Left ventricle myocardium inferior (tissue), 1 donor: ENCODE measurements at regions not wholly inside any gene's neighbourhood (a gene's known extent, or its start where the extent isn't known, plus 50 kb on each side); places are given as distances from the start of the nearest gene placed in this dataset.

ENCODE experiments used
- DNase-seq: peaks from one replicate; pipeline ENCODE4 v3.0.0-alpha.2; 2020
- H3K27ac ChIP-seq: fragments of 200-600 bp; replicated peaks from 2 replicates; pipeline ENCODE4 v1.8.0; 2021
- H3K27me3 ChIP-seq: fragments of 200-600 bp; 2 replicates; pipeline ENCODE4 v1.8.0; 2021; ENCODE audit warnings: low read depth
- H3K36me3 ChIP-seq: fragments of 200-600 bp; 2 replicates; pipeline ENCODE4 v1.8.0; 2021
- H3K4me1 ChIP-seq: fragments of 200-600 bp; 2 replicates; pipeline ENCODE4 v1.8.0; 2021
- H3K4me3 ChIP-seq: fragments of 200-600 bp; 2 replicates; pipeline ENCODE4 v1.8.0; 2021; ENCODE audit warnings: mild to moderate bottlenecking, moderate library complexity
- H3K9me3 ChIP-seq: fragments of 200-600 bp; replicated peaks from 2 replicates; pipeline ENCODE4 v1.8.0; 2021
- intact Hi-C: fragments of 100-400 bp; cut with micrococcal nuclease; formaldehyde crosslinking; loops from one replicate; pipeline ENCODE4 v1.11.0; 2022
- TF ChIP-seq, protein P1 (sequence below): fragments of 200-600 bp; IDR thresholded peaks from 2 replicates; pipeline ENCODE4 v1.8.0; 2021; ENCODE audit warnings: antibody characterized with exemption, mild to moderate bottlenecking, borderline replicate concordance
- donor health status: DM: no; HTN: yes; CAD: no; lungs with severe emphysema.

DNA sequence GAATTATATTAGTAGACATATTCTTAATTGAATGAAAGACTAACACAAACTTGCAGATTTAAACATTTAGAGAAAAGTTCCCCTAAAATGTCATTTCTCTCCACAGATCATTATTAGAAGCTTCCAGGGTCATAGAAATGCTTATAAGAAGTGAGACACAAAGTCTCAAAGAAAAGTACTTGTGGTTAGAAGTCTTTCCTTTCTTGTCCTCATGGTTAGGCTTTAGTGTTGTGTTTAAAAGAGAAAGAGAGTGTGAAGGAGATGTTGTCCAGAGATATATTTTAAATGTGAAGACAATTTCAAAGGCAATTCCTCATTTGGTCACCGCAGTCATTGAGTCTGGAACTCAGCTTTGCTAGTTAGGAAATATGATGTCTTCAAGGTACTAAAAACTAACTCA, 230.4 kb upstream of the ARPP21 start:
- H3K27ac ChIP-seq = no peak overlapping the region
- no peaks in the 10 kb centered on the region for H3K36me3 ChIP-seq
- TF ChIP-seq, protein P1, sequence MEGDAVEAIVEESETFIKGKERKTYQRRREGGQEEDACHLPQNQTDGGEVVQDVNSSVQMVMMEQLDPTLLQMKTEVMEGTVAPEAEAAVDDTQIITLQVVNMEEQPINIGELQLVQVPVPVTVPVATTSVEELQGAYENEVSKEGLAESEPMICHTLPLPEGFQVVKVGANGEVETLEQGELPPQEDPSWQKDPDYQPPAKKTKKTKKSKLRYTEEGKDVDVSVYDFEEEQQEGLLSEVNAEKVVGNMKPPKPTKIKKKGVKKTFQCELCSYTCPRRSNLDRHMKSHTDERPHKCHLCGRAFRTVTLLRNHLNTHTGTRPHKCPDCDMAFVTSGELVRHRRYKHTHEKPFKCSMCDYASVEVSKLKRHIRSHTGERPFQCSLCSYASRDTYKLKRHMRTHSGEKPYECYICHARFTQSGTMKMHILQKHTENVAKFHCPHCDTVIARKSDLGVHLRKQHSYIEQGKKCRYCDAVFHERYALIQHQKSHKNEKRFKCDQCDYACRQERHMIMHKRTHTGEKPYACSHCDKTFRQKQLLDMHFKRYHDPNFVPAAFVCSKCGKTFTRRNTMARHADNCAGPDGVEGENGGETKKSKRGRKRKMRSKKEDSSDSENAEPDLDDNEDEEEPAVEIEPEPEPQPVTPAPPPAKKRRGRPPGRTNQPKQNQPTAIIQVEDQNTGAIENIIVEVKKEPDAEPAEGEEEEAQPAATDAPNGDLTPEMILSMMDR = no peak
- H3K9me3 ChIP-seq = no peaks in the 10 kb centered on the region
- H3K27me3 ChIP-seq = no peaks in the 10 kb centered on the region
- no peak for DNase-seq
- intact Hi-C loops = no loop called here
- H3K4me3 ChIP-seq = no peak overlapping the region
- no peaks in the 10 kb centered on the region for H3K4me1 ChIP-seq

DNA sequence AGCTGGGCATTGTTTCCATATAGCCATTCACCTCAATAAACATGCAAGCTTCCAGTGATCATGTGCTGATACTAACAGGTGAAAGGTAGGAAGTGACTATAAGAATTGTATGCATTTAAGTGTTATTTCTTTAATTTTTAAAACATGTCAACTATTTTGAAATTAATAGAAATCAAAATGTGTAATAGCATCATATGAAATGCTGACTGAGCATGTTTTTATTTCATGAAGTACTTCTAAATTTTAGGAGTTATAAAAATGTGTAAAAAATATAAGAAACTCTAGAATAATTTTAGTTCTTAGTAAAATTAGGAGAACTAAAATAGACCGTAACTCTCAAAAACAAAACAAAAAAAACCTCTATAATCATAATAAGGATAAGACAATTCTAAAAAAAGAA, 229.3 kb upstream of the ARPP21 start:
- Histone ChIP-seq H3K9me3 (no peaks in the 10 kb centered on the region), H3K27me3 (no peaks in the 10 kb centered on the region), H3K36me3 (no peaks in the 10 kb centered on the region), H3K27ac (no peak overlapping the region), H3K4me1 (no peaks in the 10 kb centered on the region), H3K4me3 (no peak overlapping the region)
- intact Hi-C loops = no loop called here
- no peak for DNase-seq
- TF ChIP-seq, protein P1 = no peak

DNA sequence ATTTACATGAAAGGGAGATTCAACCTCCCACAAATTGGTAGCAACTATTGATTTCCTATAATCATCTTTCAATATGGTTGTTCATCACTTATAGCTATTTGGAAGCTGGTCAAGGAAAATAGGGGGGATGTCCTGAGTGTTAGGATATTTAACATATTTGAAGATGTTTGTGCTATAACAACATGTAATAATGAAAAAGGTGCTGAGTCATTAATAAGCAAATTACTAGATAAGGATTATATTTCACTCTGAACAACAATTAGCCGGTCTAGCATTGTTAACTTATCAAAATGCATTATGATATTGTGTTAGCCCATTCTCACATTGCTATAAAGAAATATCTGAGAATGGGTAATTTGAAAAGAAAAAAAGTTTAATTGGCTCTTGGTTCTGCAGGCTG, 225.8 kb upstream of the ARPP21 start:
- TF ChIP-seq, protein P1 = no peak
- Histone ChIP-seq H3K9me3 (no peaks in the 10 kb centered on the region), H3K4me1 (no peaks in the 10 kb centered on the region), H3K27me3 (no peaks in the 10 kb centered on the region), H3K27ac (no peak overlapping the region), H3K36me3 (no peaks in the 10 kb centered on the region), H3K4me3 (no peak overlapping the region)
- no peak for DNase-seq
- intact Hi-C loops = no loop called here

GRCh38 chr3:35417080-35417479, 222.2 kb upstream of the ARPP21 start:
- Histone ChIP-seq H3K4me1 (no peaks in the 10 kb centered on the region), H3K9me3 (no peaks in the 10 kb centered on the region), H3K36me3 (no peaks in the 10 kb centered on the region), H3K27me3 (no peaks in the 10 kb centered on the region), H3K27ac (no peak overlapping the region), H3K4me3 (no peak overlapping the region)
- TF ChIP-seq, protein P1 = no peak
- intact Hi-C loops = no loop called here
- no peak for DNase-seq

DNA sequence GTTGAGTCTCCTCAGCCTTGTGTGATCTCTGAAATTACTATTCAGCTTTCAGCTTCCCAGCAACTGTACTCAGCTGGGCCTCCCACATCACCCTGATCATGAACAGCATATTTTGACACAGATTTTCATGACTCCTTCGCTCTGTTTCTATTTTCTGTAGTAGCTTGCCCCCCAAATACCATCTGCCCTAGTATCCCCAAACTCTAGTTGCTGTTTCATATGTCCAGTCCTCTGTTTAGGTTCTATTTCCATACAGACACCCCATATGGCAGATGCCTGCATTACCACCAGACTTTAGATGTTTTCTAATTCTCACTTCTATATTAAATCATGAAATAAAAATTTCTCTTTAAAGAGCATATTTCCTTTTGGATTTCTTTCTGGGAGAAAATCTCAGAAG, 217.2 kb upstream of the ARPP21 start:
- DNase-seq = no peak
- intact Hi-C loops = no loop called here
- TF ChIP-seq, protein P1 = no peak
- H3K4me3 ChIP-seq = no peak overlapping the region
- no peaks in the 10 kb centered on the region for H3K4me1 ChIP-seq
- H3K9me3 ChIP-seq = no peaks in the 10 kb centered on the region
- no peak overlapping the region for H3K27ac ChIP-seq
- H3K36me3 ChIP-seq = no peaks in the 10 kb centered on the region
- H3K27me3 ChIP-seq = no peaks in the 10 kb centered on the region
